Neural progenitor cell (in vitro differentiated cells): ENCODE measurements at regions not wholly inside any gene's neighbourhood (a gene's known extent, or its start where the extent isn't known, plus 50 kb on each side); places are given as distances from the start of the nearest gene placed in this dataset.

Experiments used
- DNase-seq: peaks from one replicate; pipeline ENCODE4 v3.0.0-alpha.2; 2016; ENCODE audit warnings: low spot score
- H2AFZ ChIP-seq: fragments of 200-600 bp; sonication (generic); replicated peaks from 2 replicates; pipeline ENCODE4 v1.6.1; 2016; ENCODE audit warnings: antibody characterized with exemption
- H3F3A ChIP-seq: fragments of 200-600 bp; sonication (generic); 2 replicates; pipeline ENCODE4 v1.6.1; 2016; ENCODE audit warnings: antibody characterized with exemption, low read depth
- H3K27ac ChIP-seq: fragments of 200-600 bp; sonication (generic); 2 replicates; pipeline ENCODE4 v1.5.1; 2016; ENCODE audit warnings: mild to moderate bottlenecking
- H3K27me3 ChIP-seq: fragments of 200-600 bp; sonication (generic); 2 replicates; pipeline ENCODE4 v1.6.1; 2016; ENCODE audit warnings: mild to moderate bottlenecking, moderate library complexity
- H3K36me3 ChIP-seq: fragments of 200-600 bp; sonication (generic); 2 replicates; pipeline ENCODE4 v1.5.1; 2016
- H3K4me1 ChIP-seq: fragments of 200-600 bp; sonication (generic); 2 replicates; pipeline ENCODE4 v1.6.1; 2016; ENCODE audit warnings: mixed run types
- H3K4me2 ChIP-seq: fragments of 200-600 bp; sonication (generic); 2 replicates; pipeline ENCODE4 v1.6.1; 2016
- H3K4me3 ChIP-seq: fragments of 200-600 bp; sonication (generic); 2 replicates; pipeline ENCODE4 v1.5.1; 2016
- H3K79me2 ChIP-seq: fragments of 200-600 bp; sonication (generic); 2 replicates; pipeline ENCODE4 v1.6.1; 2016; ENCODE audit warnings: low read depth
- H3K9ac ChIP-seq: fragments of 200-600 bp; sonication (generic); 2 replicates; pipeline ENCODE4 v1.6.1; 2016
- H3K9me3 ChIP-seq: fragments of 200-600 bp; sonication (generic); 2 replicates; pipeline ENCODE4 v1.5.1; 2016; ENCODE audit warnings: low read depth
- H4K20me1 ChIP-seq: fragments of 200-600 bp; sonication (generic); 2 replicates; pipeline ENCODE4 v1.6.1; 2016; ENCODE audit warnings: low read depth
- H3K27ac Mint-ChIP-seq: 3 replicates; pipeline ENCODE4 v1.8.0; 2021; ENCODE audit warnings: mixed read lengths
- H3K27me3 Mint-ChIP-seq: 2 replicates; pipeline ENCODE4 v1.8.0; 2022; ENCODE audit warnings: low read depth, mild to moderate bottlenecking, inconsistent platforms, moderate library complexity, mixed read lengths; ENCODE audit not compliant: insufficient read depth
- H3K36me3 Mint-ChIP-seq: 3 replicates; pipeline ENCODE4 v1.8.0; 2021; ENCODE audit warnings: mixed read lengths
- H3K4me1 Mint-ChIP-seq: 3 replicates; pipeline ENCODE4 v1.8.0; 2021; ENCODE audit warnings: mixed read lengths
- H3K4me3 Mint-ChIP-seq: 3 replicates; pipeline ENCODE4 v1.8.0; 2021; ENCODE audit warnings: mild to moderate bottlenecking, moderate library complexity, mixed read lengths
- H3K9me3 Mint-ChIP-seq: 3 replicates; pipeline ENCODE4 v1.8.0; 2020; ENCODE audit warnings: mixed read lengths
- CTCF ChIP-seq: fragments of 200-600 bp; sonication (generic); IDR thresholded peaks from 2 replicates; pipeline ENCODE4 v1.5.1; 2017; ENCODE audit warnings: antibody characterized with exemption, mild to moderate bottlenecking
- EZH2 ChIP-seq: fragments of 200-600 bp; sonication (generic); IDR thresholded peaks from 2 replicates; pipeline ENCODE4 v1.6.1; 2017; ENCODE audit warnings: antibody characterized with exemption, mild to moderate bottlenecking, moderate library complexity
- EZH2phosphoT487 ChIP-seq: fragments of 200-600 bp; sonication (generic); IDR thresholded peaks from 2 replicates; pipeline ENCODE4 v1.6.1; 2017; ENCODE audit warnings: antibody characterized with exemption

- Histone ChIP-seq H3K27ac (no peak overlapping the region), H3K9ac (no peak overlapping the region), H4K20me1 (no peaks in the 10 kb centered on the region), H3K79me2 (no peaks in the 10 kb centered on the region), H3K4me2 (peak overlapping the region; percentile 18), H3K4me1 (peaks cover 9% of the 10 kb centered on the region), H3K4me3 (no peak overlapping the region), H3F3A (no peaks in the 10 kb centered on the region), H3K36me3 (no peaks in the 10 kb centered on the region), H3K27me3 (no peaks in the 10 kb centered on the region), H3K9me3 (no peaks in the 10 kb centered on the region), H2AFZ (no peak overlapping the region)
- no peak for DNase-seq
- Mint-ChIP-seq H3K4me1 (peaks cover 4% of the 10 kb centered on the region), H3K9me3 (no peaks in the 10 kb centered on the region), H3K27me3 (no peaks in the 10 kb centered on the region), H3K36me3 (no peaks in the 10 kb centered on the region), H3K4me3 (no peak overlapping the region), H3K27ac (no peak overlapping the region)
- TF ChIP-seq EZH2, result no peak
These were observed 963.6 kb upstream of the DIAPH2 start for GRCh38 chrX:95721011-95721410.

GRCh38 chrX:95728446-95728845 is 956.2 kb upstream of the DIAPH2 start:
- H3K4me1 Mint-ChIP-seq, result peaks cover 19% of the 10 kb centered on the region
- H2AFZ ChIP-seq, result no peak overlapping the region
- TF ChIP-seq CTCF (no peak), EZH2 (no peak), EZH2phosphoT487 (no peak)
- H3K27ac ChIP-seq, result no peak overlapping the region
- H3K36me3 ChIP-seq, result no peaks in the 10 kb centered on the region
- DNase-seq, result peak; percentile 57
- H3K27me3 Mint-ChIP-seq, result peaks cover 5% of the 10 kb centered on the region
- H3K9me3 Mint-ChIP-seq, result no peaks in the 10 kb centered on the region
- no peaks in the 10 kb centered on the region for H3K79me2 ChIP-seq
- H3K27me3 ChIP-seq, result no peaks in the 10 kb centered on the region
- no peaks in the 10 kb centered on the region for H4K20me1 ChIP-seq
- H3K36me3 Mint-ChIP-seq, result no peaks in the 10 kb centered on the region
- H3K27ac Mint-ChIP-seq, result no peak overlapping the region
- no peaks in the 10 kb centered on the region for H3F3A ChIP-seq
- H3K4me3 ChIP-seq, result no peak overlapping the region
- no peak overlapping the region for H3K4me2 ChIP-seq
- H3K9ac ChIP-seq, result no peak overlapping the region
- H3K4me3 Mint-ChIP-seq, result no peak overlapping the region
- no peaks in the 10 kb centered on the region for H3K9me3 ChIP-seq
- H3K4me1 ChIP-seq, result peaks cover 13% of the 10 kb centered on the region

GRCh38 chrX:95729401-95729800 is 955.2 kb upstream of the DIAPH2 start:
- no peak for TF ChIP-seq EZH2phosphoT487
- TF ChIP-seq EZH2, result no peak
- TF ChIP-seq CTCF, result no peak
- peaks cover 25% of the 10 kb centered on the region for H3K4me1 Mint-ChIP-seq

GRCh38 chrX:95733426-95733825 is 951.2 kb upstream of the DIAPH2 start:
- no peaks in the 10 kb centered on the region for H4K20me1 ChIP-seq
- no peak overlapping the region for H2AFZ ChIP-seq
- no peak overlapping the region for H3K9ac ChIP-seq
- no peaks in the 10 kb centered on the region for H3K79me2 ChIP-seq
- DNase-seq, result peak; percentile 68
- H3K9me3 Mint-ChIP-seq, result peaks cover 2% of the 10 kb centered on the region
- no peak overlapping the region for H3K4me3 ChIP-seq
- peak overlapping the region; percentile 43 for H3K4me2 ChIP-seq
- H3K9me3 ChIP-seq, result no peaks in the 10 kb centered on the region
- H3K27me3 ChIP-seq, result no peaks in the 10 kb centered on the region
- no peak overlapping the region for H3K27ac Mint-ChIP-seq
- no peak overlapping the region for H3K4me3 Mint-ChIP-seq
- no peaks in the 10 kb centered on the region for H3K36me3 Mint-ChIP-seq
- H3K4me1 Mint-ChIP-seq, result peaks cover 20% of the 10 kb centered on the region
- H3K27me3 Mint-ChIP-seq, result peaks cover 5% of the 10 kb centered on the region
- peak overlapping the region; percentile 22 for H3K27ac ChIP-seq
- no peak for TF ChIP-seq EZH2phosphoT487
- H3K4me1 ChIP-seq, result peaks cover 19% of the 10 kb centered on the region
- H3K36me3 ChIP-seq, result no peaks in the 10 kb centered on the region
- no peaks in the 10 kb centered on the region for H3F3A ChIP-seq

More at GRCh38 chrX:95729401-95729800, 955.2 kb upstream of the DIAPH2 start:
- no peak for DNase-seq
- Mint-ChIP-seq H3K27ac (no peak overlapping the region), H3K4me3 (no peak overlapping the region), H3K27me3 (peaks cover 5% of the 10 kb centered on the region), H3K36me3 (no peaks in the 10 kb centered on the region), H3K9me3 (no peaks in the 10 kb centered on the region)
- Histone ChIP-seq H3K27me3 (no peaks in the 10 kb centered on the region), H3K79me2 (no peaks in the 10 kb centered on the region), H3K36me3 (no peaks in the 10 kb centered on the region), H2AFZ (no peak overlapping the region), H3K9me3 (no peaks in the 10 kb centered on the region), H3K9ac (no peak overlapping the region), H4K20me1 (no peaks in the 10 kb centered on the region), H3K4me3 (no peak overlapping the region), H3F3A (no peaks in the 10 kb centered on the region), H3K27ac (no peak overlapping the region), H3K4me2 (no peak overlapping the region), H3K4me1 (peaks cover 19% of the 10 kb centered on the region)
